Transverse colon (tissue), 4 donors: ENCODE measurements at regions not wholly inside any gene's neighbourhood (a gene's known extent, or its start where the extent isn't known, plus 50 kb on each side); places are given as distances from the start of the nearest gene placed in this dataset.

Experiments used
- DNase-seq: peaks from one replicate; pipeline ENCODE4 v3.0.0-alpha.2; 2019
- H3K27ac ChIP-seq, 4 donors: fragments of 200-600 bp; sonication (generic); 2 replicates each; pipeline ENCODE4 v1.5.1; 2016 to 2018; ENCODE audit warnings: inconsistent platforms in 4 of 4
- H3K27me3 ChIP-seq: fragments of 200-600 bp; sonication (generic); 2 replicates; pipeline ENCODE4 v1.5.1; 2017; ENCODE audit warnings: inconsistent platforms
- H3K36me3 ChIP-seq, 4 donors: fragments of 200-600 bp; sonication (generic); 2 replicates each; pipeline ENCODE4 v1.5.1; 2017 to 2019; ENCODE audit warnings: inconsistent platforms in 4 of 4
- H3K4me1 ChIP-seq, 4 donors: fragments of 200-600 bp; sonication (generic); 2 replicates each; pipeline ENCODE4 v1.5.1; 2017 to 2020; ENCODE audit warnings: inconsistent platforms in 4 of 4
- H3K4me3 ChIP-seq, 4 donors: fragments of 200-600 bp; sonication (generic); 1 replicate in 1 of 4; 2 replicates in 3 of 4; pipeline versions ENCODE4 v1.5.1 to v1.6.1; 2017 to 2019; ENCODE audit warnings: inconsistent platforms in 4 of 4
- H3K9me3 ChIP-seq, 2 donors: fragments of 200-600 bp; sonication (generic); 2 replicates each; pipeline ENCODE4 v1.5.1; 2017 to 2019; ENCODE audit warnings: inconsistent platforms in 2 of 2
- CTCF ChIP-seq, 5 experiments: fragments of 200-600 bp in 3 of 5; fragments of 450-650 bp in 2 of 5; sonication (generic) in 3 of 5; IDR thresholded peaks; 1 replicate in 2 of 5; 2 replicates in 3 of 5; pipeline ENCODE4 v1.5.1; 2016 to 2017; ENCODE audit warnings: antibody characterized with exemption in 5 of 5, inconsistent platforms in 3 of 5, mild to moderate bottlenecking in 2 of 5, moderate library complexity in 1 of 5
- EP300 ChIP-seq: sonication (generic); formaldehyde crosslinking; IDR thresholded peaks from one replicate; pipeline ENCODE4 v1.6.1; 2017; ENCODE audit warnings: antibody characterized with exemption, low read depth
- POLR2A ChIP-seq: fragments of 450-650 bp; IDR thresholded peaks from one replicate; pipeline ENCODE4 v1.6.1; 2016; ENCODE audit warnings: antibody characterized with exemption, mild to moderate bottlenecking, moderate library complexity
- POLR2AphosphoS5 ChIP-seq, 3 donors: sonication (generic); formaldehyde crosslinking; IDR thresholded peaks; one replicate each; pipeline ENCODE4 v1.6.1; 2016; ENCODE audit warnings: antibody characterized with exemption in 3 of 3
- WGBS, 2 donors: methylation state at CpG; one replicate each; pipeline ENCODE4 v1.1.5; 2018; ENCODE audit warnings: low coverage in 1 of 2; 5-methylcytosine and 5-hydroxymethylcytosine counted together
- in situ Hi-C, 4 donors: fragments of 200-750 bp; cut with MboI; loops; one replicate each; pipeline versions ENCODE4 v1.15.0 to v1.15.1; 2017; ENCODE audit warnings: low sequenced_read_pairs in 3 of 4, low pct_ligation_motif_present in 1 of 4, low pct_unique_long_range_greater_than_20kb in 1 of 4
- intact Hi-C: fragments of 100-400 bp; cut with DNase I; formaldehyde crosslinking; loops from one replicate; pipeline ENCODE4 v1.15.1; 2023; ENCODE audit warnings: low total_unique reads

- no peak overlapping the region for H3K4me3 ChIP-seq
- no peaks in the 10 kb centered on the region for H3K9me3 ChIP-seq
- H3K27me3 ChIP-seq: no peaks in the 10 kb centered on the region
- no peak overlapping the region for H3K27ac ChIP-seq
- no peak for DNase-seq
- TF ChIP-seq POLR2AphosphoS5 (IDR thresholded peaks at IDR 0.05): no peak
- TF ChIP-seq POLR2A: no peak
- TF ChIP-seq CTCF (IDR thresholded peaks at IDR 0.05): no peak
- no peak for TF ChIP-seq EP300
- no peaks in the 10 kb centered on the region for H3K4me1 ChIP-seq
- intact Hi-C loops: no loop called here
- H3K36me3 ChIP-seq: no peaks in the 10 kb centered on the region
- in situ Hi-C loops: no loop called here
Measured at GRCh38 chr2:142602418-142602989, 275.0 kb upstream of the KYNU start.

- no peaks in the 10 kb centered on the region for H3K36me3 ChIP-seq
- no peak for DNase-seq
- H3K9me3 ChIP-seq: no peaks in the 10 kb centered on the region
- H3K27ac ChIP-seq: no peak overlapping the region
- TF ChIP-seq CTCF (IDR thresholded peaks at IDR 0.05) (no peak), EP300 (no peak), POLR2AphosphoS5 (IDR thresholded peaks at IDR 0.05) (no peak), POLR2A (no peak)
- in situ Hi-C loops: no loop called here
- intact Hi-C loops: no loop called here
- H3K27me3 ChIP-seq: no peaks in the 10 kb centered on the region
- no peaks in the 10 kb centered on the region for H3K4me1 ChIP-seq
- H3K4me3 ChIP-seq: no peak overlapping the region
- 78 to 82% methylated on average over 7 of the region's 7 CpGs for WGBS, 2 donors
Measured at GRCh38 chr2:142601794-142602193, 275.7 kb upstream of the KYNU start.

GRCh38 chr2:142599504-142599903 is 278.0 kb upstream of the KYNU start:
- TF ChIP-seq EP300 (no peak), POLR2A (no peak), POLR2AphosphoS5 (IDR thresholded peaks at IDR 0.05) (no peak), CTCF (IDR thresholded peaks at IDR 0.05) (no peak)
- H3K4me3 ChIP-seq: no peak overlapping the region
- no peak for DNase-seq
- H3K9me3 ChIP-seq: no peaks in the 10 kb centered on the region
- in situ Hi-C loops (no loop called here), intact Hi-C loops (no loop called here)
- no peaks in the 10 kb centered on the region for H3K36me3 ChIP-seq
- no peaks in the 10 kb centered on the region for H3K4me1 ChIP-seq
- no peaks in the 10 kb centered on the region for H3K27me3 ChIP-seq
- H3K27ac ChIP-seq: no peak overlapping the region

- Histone ChIP-seq H3K36me3 (no peaks in the 10 kb centered on the region), H3K9me3 (no peaks in the 10 kb centered on the region), H3K4me3 (no peak overlapping the region), H3K4me1 (no peaks in the 10 kb centered on the region), H3K27me3 (no peaks in the 10 kb centered on the region), H3K27ac (no peak overlapping the region)
- TF ChIP-seq POLR2A: no peak
- intact Hi-C loops: no loop called here
- in situ Hi-C loops: no loop called here
- no peak for DNase-seq
Measured at GRCh38 chr2:142598846-142599245, 278.6 kb upstream of the KYNU start.

GRCh38 chr2:142596334-142597088 is 281.0 kb upstream of the KYNU start:
- 79 to 86% methylated on average over 2 of the region's 2 CpGs for WGBS, 2 donors
- no peak overlapping the region for H3K27ac ChIP-seq
- no peak for DNase-seq
- in situ Hi-C loops: no loop called here
- no peaks in the 10 kb centered on the region for H3K9me3 ChIP-seq
- H3K27me3 ChIP-seq: no peaks in the 10 kb centered on the region
- H3K4me1 ChIP-seq: no peaks in the 10 kb centered on the region
- TF ChIP-seq EP300 (no peak), POLR2AphosphoS5 (IDR thresholded peaks at IDR 0.05) (no peak), CTCF (IDR thresholded peaks at IDR 0.05) (no peak)
- H3K4me3 ChIP-seq: no peak overlapping the region
- intact Hi-C loops: no loop called here
- H3K36me3 ChIP-seq: no peaks in the 10 kb centered on the region
